A549 (cell line): ENCODE measurements at regions not wholly inside any gene's neighbourhood (a gene's known extent, or its start where the extent isn't known, plus 50 kb on each side); places are given as distances from the start of the nearest gene placed in this dataset.

ENCODE experiments used
- CTCF ChIP-seq: fragments of >200 bp; sonication (Bioruptor Twin); formaldehyde crosslinking; IDR thresholded peaks from 3 replicates; pipeline ENCODE4 v1.5.1; 2016
- EP300 ChIP-seq, 2 experiments: fragments of >200 bp; sonication (Bioruptor Twin); formaldehyde crosslinking; IDR thresholded peaks; 2 replicates in 1 of 2; 3 replicates in 1 of 2; pipeline ENCODE4 v1.6.1; 2016 to 2017
- POLR2A ChIP-seq: IDR thresholded peaks from 2 replicates; pipeline ENCODE4 v1.6.1; 2012; ENCODE audit warnings: mild to moderate bottlenecking, low read length
- RAD21 ChIP-seq, 2 experiments: fragments of >200 bp in 1 of 2; sonication (Bioruptor Twin) in 1 of 2; formaldehyde crosslinking in 1 of 2; IDR thresholded peaks in 1 of 2; conservative IDR thresholded peaks in 1 of 2; 2 replicates in 1 of 2; 3 replicates in 1 of 2; pipeline ENCODE4 v1.6.1; 2012 to 2018; ENCODE audit warnings: inconsistent platforms in 1 of 2
- REST ChIP-seq: fragments of 200-600 bp; sonication (generic); IDR thresholded peaks from 2 replicates; pipeline ENCODE4 v1.6.1; 2016; ENCODE audit warnings: antibody characterized with exemption, mild to moderate bottlenecking, moderate library complexity
- RFX5 ChIP-seq: fragments of 450-650 bp; IDR thresholded peaks from 2 replicates; pipeline ENCODE4 v1.7.1; 2014; ENCODE audit warnings: antibody characterized with exemption, mild to moderate bottlenecking, moderate library complexity
- RNF2 ChIP-seq: fragments of 200-600 bp; sonication (generic); IDR thresholded peaks from 2 replicates; pipeline ENCODE4 v1.6.1; 2016; ENCODE audit warnings: low read depth, mild to moderate bottlenecking, antibody characterized with exemption, moderate library complexity, borderline replicate concordance
- TFCP2L1 ChIP-seq: fragments of 250-450 bp; sonication (Bioruptor Pico); IDR thresholded peaks from 2 replicates; pipeline ENCODE4 v1.5.0; 2021; ENCODE audit warnings: mild to moderate bottlenecking

- no peak for TF ChIP-seq TFCP2L1 (CRISPR knock-in tag)
- TF ChIP-seq POLR2A = no peak
- no peak for TF ChIP-seq CTCF
- TF ChIP-seq REST = no peak
- TF ChIP-seq EP300 (IDR thresholded peaks at IDR 0.05) = no peak
- no peak for TF ChIP-seq RAD21 (conservative IDR thresholded peaks at IDR 0.05 in 1 of 2, IDR thresholded peaks at IDR 0.05 in 1 of 2)
- TF ChIP-seq RNF2 = no peak
- TF ChIP-seq RFX5 = no peak
Observed at GRCh38 chr1:104408268-104408667, 658.6 kb downstream of the AMY1C start.
